ENCODE measurements at regions not wholly inside any gene's neighbourhood (a gene's known extent, or its start where the extent isn't known, plus 50 kb on each side); places are given as distances from the start of the nearest gene placed in this dataset.

- Histone ChIP-seq H3K9me3 (ENCODE audit: control insufficient read depth, insufficient read depth, low read length) (no peaks in the 10 kb centered on the region), H3K27me3 (ENCODE audit: control insufficient read depth, insufficient read depth, low read length) (peaks cover 15% of the 10 kb centered on the region), H3K4me3 (ENCODE audit: low read depth, low read length) (no peak overlapping the region), H3K27ac (ENCODE audit: low read depth, low read length) (no peak overlapping the region)
- CTCF ChIA-PET = interaction anchor here (0.7 kb wide), 2 partner anchors 11 to 285 kb away, joined by 3 to 6 read pairs; no protein-coding TSS in a partner anchor
- POLR2A ChIA-PET = no interaction called here
- DNase-seq (ENCODE audit: low read depth, low spot score) = no peak
- TF ChIP-seq CTCF (IDR thresholded peaks at IDR 0.05; ENCODE audit: low read depth, low read length) = no peak
These were observed 192.8 kb downstream of the FCRL5 start for GRCh38 chr1:157359314-157360022.

GRCh38 chr1:157357111-157357510 lies 195.2 kb downstream of the FCRL5 start:
- ChIA-PET CTCF (interaction anchor here (2.8 kb wide), 1 partner anchor 13 kb away, joined by 13 read pairs; no protein-coding TSS in a partner anchor), POLR2A (no interaction called here)
- Histone ChIP-seq H3K9me3 (ENCODE audit: control insufficient read depth, insufficient read depth, low read length) (no peaks in the 10 kb centered on the region), H3K27ac (ENCODE audit: low read depth, low read length) (no peak overlapping the region), H3K27me3 (ENCODE audit: control insufficient read depth, insufficient read depth, low read length) (peaks cover 17% of the 10 kb centered on the region), H3K4me3 (ENCODE audit: low read depth, low read length) (no peak overlapping the region)
- TF ChIP-seq CTCF (IDR thresholded peaks at IDR 0.05; ENCODE audit: low read depth, low read length) = no peak
- DNase-seq (ENCODE audit: low read depth, low spot score) = no peak

GRCh38 chr1:157356601-157357000 lies 195.7 kb downstream of the FCRL5 start:
- Histone ChIP-seq H3K4me3 (ENCODE audit: low read depth, low read length) (no peak overlapping the region), H3K27me3 (ENCODE audit: control insufficient read depth, insufficient read depth, low read length) (peaks cover 17% of the 10 kb centered on the region), H3K27ac (ENCODE audit: low read depth, low read length) (no peak overlapping the region), H3K9me3 (ENCODE audit: control insufficient read depth, insufficient read depth, low read length) (no peaks in the 10 kb centered on the region)
- no peak for TF ChIP-seq CTCF (IDR thresholded peaks at IDR 0.05; ENCODE audit: low read depth, low read length)
- ChIA-PET POLR2A (no interaction called here), CTCF (interaction anchor here (2.8 kb wide), 1 partner anchor 14 kb away, joined by 13 read pairs; no protein-coding TSS in a partner anchor)
- no peak for DNase-seq (ENCODE audit: low read depth, low spot score)

- CTCF ChIA-PET = interaction anchor here (1.8 kb wide), 1 partner anchor 10 kb away, joined by 6 read pairs; no protein-coding TSS in a partner anchor
- Histone ChIP-seq H3K9me3 (ENCODE audit: control insufficient read depth, insufficient read depth, low read length) (no peaks in the 10 kb centered on the region), H3K27ac (ENCODE audit: low read depth, low read length) (no peak overlapping the region), H3K27me3 (ENCODE audit: control insufficient read depth, insufficient read depth, low read length) (peaks cover 15% of the 10 kb centered on the region), H3K4me3 (ENCODE audit: low read depth, low read length) (no peak overlapping the region)
- POLR2A ChIA-PET = no interaction called here
- no peak for TF ChIP-seq CTCF (IDR thresholded peaks at IDR 0.05; ENCODE audit: low read depth, low read length)
- no peak for DNase-seq (ENCODE audit: low read depth, low spot score)
These were observed 198.8 kb downstream of the FCRL5 start for GRCh38 chr1:157353546-157353945.

GRCh38 chr1:157352817-157353408 lies 199.4 kb downstream of the FCRL5 start:
- H3K9me3 ChIP-seq (ENCODE audit: control insufficient read depth, insufficient read depth, low read length) = no peaks in the 10 kb centered on the region
- no peak for DNase-seq (ENCODE audit: low read depth, low spot score)
- no peak for TF ChIP-seq CTCF (IDR thresholded peaks at IDR 0.05; ENCODE audit: low read depth, low read length)
- H3K27ac ChIP-seq (ENCODE audit: low read depth, low read length) = no peak overlapping the region
- peaks cover 15% of the 10 kb centered on the region for H3K27me3 ChIP-seq (ENCODE audit: control insufficient read depth, insufficient read depth, low read length)
- CTCF ChIA-PET = interaction anchor here (1.8 kb wide), 1 partner anchor 10 kb away, joined by 6 read pairs; no protein-coding TSS in a partner anchor
- H3K4me3 ChIP-seq (ENCODE audit: low read depth, low read length) = no peak overlapping the region
- POLR2A ChIA-PET = no interaction called here
